NAMALWA (cell line): ENCODE measurements at regions not wholly inside any gene's neighbourhood (a gene's known extent, or its start where the extent isn't known, plus 50 kb on each side); places are given as distances from the start of the nearest gene placed in this dataset.
A peak's percentile ranks its signal among the peaks of the same experiment; 100 is the strongest.

Experiments
- DNase-seq: peaks from one replicate; pipeline ENCODE4 v3.0.0-alpha.2; 2015; ENCODE audit warnings: low spot score

- peak; percentile 54 for DNase-seq
Measured at GRCh38 chr15:38672814-38673670, 108.4 kb upstream of the RASGRP1 start.

- DNase-seq = no peak
Measured at GRCh38 chr15:38674448-38674847, 109.8 kb upstream of the RASGRP1 start.

GRCh38 chr15:38678281-38678680 lies 113.7 kb upstream of the RASGRP1 start:
- no peak for DNase-seq

GRCh38 chr15:38680775-38681174 lies 116.2 kb upstream of the RASGRP1 start:
- DNase-seq = no peak

GRCh38 chr15:38682363-38682762 lies 117.7 kb upstream of the RASGRP1 start:
- DNase-seq = no peak

GRCh38 chr15:38682861-38683260 lies 118.2 kb upstream of the RASGRP1 start:
- no peak for DNase-seq

GRCh38 chr15:38683382-38684242 lies 119.0 kb upstream of the RASGRP1 start:
- DNase-seq = peak; percentile 77

GRCh38 chr15:38684440-38685010 lies 119.9 kb upstream of the RASGRP1 start:
- no peak for DNase-seq

- DNase-seq = no peak
Measured at GRCh38 chr15:38685686-38686339, 121.2 kb upstream of the RASGRP1 start.

- DNase-seq = no peak
Measured at GRCh38 chr15:38687340-38687739, 122.7 kb upstream of the RASGRP1 start.

GRCh38 chr15:38687775-38688495 lies 123.3 kb upstream of the RASGRP1 start:
- no peak for DNase-seq

- DNase-seq = no peak
Measured at GRCh38 chr15:38688761-38689160, 124.1 kb upstream of the RASGRP1 start.

- no peak for DNase-seq
Measured at GRCh38 chr15:38689522-38689921, 124.9 kb upstream of the RASGRP1 start.

GRCh38 chr15:38690216-38690615 lies 125.6 kb upstream of the RASGRP1 start:
- no peak for DNase-seq

- DNase-seq = peak; percentile 86
Measured at GRCh38 chr15:38690719-38691332, 126.2 kb upstream of the RASGRP1 start.

- DNase-seq = no peak
Measured at GRCh38 chr15:38691377-38691776, 126.8 kb upstream of the RASGRP1 start.

- DNase-seq = no peak
Measured at GRCh38 chr15:38691965-38692788, 127.6 kb upstream of the RASGRP1 start.

- no peak for DNase-seq
Measured at GRCh38 chr15:38692789-38693062, 128.1 kb upstream of the RASGRP1 start.

GRCh38 chr15:38695249-38696108 lies 130.9 kb upstream of the RASGRP1 start:
- no peak for DNase-seq
